ENCODE measurements at regions not wholly inside any gene's neighbourhood (a gene's known extent, or its start where the extent isn't known, plus 50 kb on each side); places are given as distances from the start of the nearest gene placed in this dataset.

DNA sequence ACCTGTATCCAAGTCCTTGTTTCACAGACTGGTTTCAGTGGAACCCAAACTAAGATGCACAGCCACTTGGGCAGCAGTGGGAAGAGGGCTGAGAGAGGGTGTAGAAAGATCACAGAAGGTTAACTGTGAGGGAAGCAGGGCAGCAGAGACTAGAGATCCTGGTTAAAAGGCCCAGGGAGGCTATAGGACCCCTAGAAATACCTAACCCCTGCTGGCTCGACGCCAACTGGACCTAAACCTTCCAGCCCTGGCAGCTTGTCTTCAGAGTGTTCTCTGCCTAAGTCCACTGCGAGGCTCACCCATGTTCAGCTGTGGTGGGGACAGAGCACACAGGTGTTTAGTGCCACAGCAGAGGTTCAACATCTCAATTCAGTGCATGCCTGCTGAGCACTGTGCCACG lies 96.5 kb downstream of the ZNF621 start:
- TF ChIP-seq, protein P1, sequence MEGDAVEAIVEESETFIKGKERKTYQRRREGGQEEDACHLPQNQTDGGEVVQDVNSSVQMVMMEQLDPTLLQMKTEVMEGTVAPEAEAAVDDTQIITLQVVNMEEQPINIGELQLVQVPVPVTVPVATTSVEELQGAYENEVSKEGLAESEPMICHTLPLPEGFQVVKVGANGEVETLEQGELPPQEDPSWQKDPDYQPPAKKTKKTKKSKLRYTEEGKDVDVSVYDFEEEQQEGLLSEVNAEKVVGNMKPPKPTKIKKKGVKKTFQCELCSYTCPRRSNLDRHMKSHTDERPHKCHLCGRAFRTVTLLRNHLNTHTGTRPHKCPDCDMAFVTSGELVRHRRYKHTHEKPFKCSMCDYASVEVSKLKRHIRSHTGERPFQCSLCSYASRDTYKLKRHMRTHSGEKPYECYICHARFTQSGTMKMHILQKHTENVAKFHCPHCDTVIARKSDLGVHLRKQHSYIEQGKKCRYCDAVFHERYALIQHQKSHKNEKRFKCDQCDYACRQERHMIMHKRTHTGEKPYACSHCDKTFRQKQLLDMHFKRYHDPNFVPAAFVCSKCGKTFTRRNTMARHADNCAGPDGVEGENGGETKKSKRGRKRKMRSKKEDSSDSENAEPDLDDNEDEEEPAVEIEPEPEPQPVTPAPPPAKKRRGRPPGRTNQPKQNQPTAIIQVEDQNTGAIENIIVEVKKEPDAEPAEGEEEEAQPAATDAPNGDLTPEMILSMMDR (IDR thresholded peaks at IDR 0.05; ENCODE audit: insufficient read depth, low read depth, low read length) = no peak
- TF ChIP-seq EZH2 (IDR thresholded peaks at IDR 0.05; ENCODE audit: insufficient read depth, low read length) = no peak
